ENCODE measurements at regions not wholly inside any gene's neighbourhood (a gene's known extent, or its start where the extent isn't known, plus 50 kb on each side); places are given as distances from the start of the nearest gene placed in this dataset.
A peak's percentile ranks its signal among the peaks of the same experiment; 100 is the strongest.

DNA sequence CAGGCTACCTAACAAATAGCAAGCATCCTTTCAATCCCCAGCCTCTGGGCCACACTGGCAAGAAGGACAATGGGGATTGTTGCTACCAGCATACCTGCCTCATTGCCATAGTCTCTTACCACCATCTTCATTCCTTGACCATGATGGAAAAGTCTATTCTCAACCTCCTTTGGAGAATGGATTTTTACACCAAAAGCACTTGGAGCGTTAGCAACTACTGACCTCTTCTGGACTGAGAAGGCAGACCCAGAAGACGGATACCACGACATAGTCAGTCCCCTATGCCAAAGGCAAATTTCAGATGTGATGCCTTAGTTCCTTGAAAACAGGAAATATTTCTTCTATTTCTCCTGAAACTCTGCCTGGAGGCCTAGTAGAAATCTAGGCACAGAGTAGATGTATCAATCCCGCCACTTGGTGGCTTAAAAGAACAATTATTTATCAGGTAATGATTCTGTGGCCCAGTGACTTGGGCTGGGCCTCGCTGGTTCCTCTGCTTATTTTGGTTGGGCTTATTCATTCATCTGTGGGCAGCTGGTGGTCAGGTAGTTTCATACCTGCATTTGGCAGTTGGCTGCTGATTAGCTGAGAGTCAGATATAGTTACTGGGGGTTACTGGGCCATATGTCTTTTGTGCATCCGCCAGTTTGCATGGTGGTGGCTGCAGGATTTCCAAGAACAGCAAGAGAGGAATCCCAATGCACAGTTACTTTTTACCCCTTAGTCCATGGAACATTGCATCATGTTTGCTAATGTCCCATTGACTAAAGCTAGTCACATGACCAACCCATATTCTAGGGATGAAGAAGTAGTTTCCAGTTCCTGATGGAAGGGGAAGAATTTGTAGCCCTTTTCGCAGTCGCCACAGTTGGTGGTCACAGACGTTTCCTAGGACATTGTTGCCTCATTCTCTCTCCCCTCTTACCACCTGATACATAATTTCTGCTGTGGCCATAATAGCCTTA is 75.2 kb downstream of the DHCR7 start:
- H3K79me2 ChIP-seq (ENCODE audit: control insufficient read depth, insufficient read depth, low read length) = no peaks in the 10 kb centered on the region
- no peak overlapping the region for H3K9ac ChIP-seq (ENCODE audit: control insufficient read depth, extremely low read depth, insufficient read depth, low read length)
- no peak overlapping the region for H3K4me3 ChIP-seq (ENCODE audit: control insufficient read depth in 2 of 3, extremely low read depth in 1 of 3, insufficient read depth in 2 of 3, low read depth in 1 of 3, low read length in 3 of 3)
- DNase-seq (ENCODE audit: low read depth, low spot score) (no peak), FAIRE-seq (no peak)
- H3K9me3 ChIP-seq (ENCODE audit: control insufficient read depth, low read depth, low read length) = no peaks in the 10 kb centered on the region
- H3K9me1 ChIP-seq (ENCODE audit: control insufficient read depth, extremely low read depth, insufficient read depth, low read length) = no peaks in the 10 kb centered on the region
- H3K4me2 ChIP-seq (ENCODE audit: control insufficient read depth, extremely low read depth, insufficient read depth, low read depth, low read length) = no peak overlapping the region
- H2AFZ ChIP-seq (ENCODE audit: control insufficient read depth, low read length) = no peak overlapping the region
- H3K36me3 ChIP-seq (ENCODE audit: control insufficient read depth in 2 of 2, extremely low read depth in 1 of 2, insufficient read depth in 2 of 2, low read length in 2 of 2) = no peaks in the 10 kb centered on the region
- dilution Hi-C loops (cut with MboI; ENCODE audit: extremely low pct_ligation_motif_present, low sequenced_read_pairs) = no loop called here
- no peaks in the 10 kb centered on the region for H3K27me3 ChIP-seq (ENCODE audit: control insufficient read depth, extremely low read depth, insufficient read depth, low read length)
- H4K20me1 ChIP-seq (ENCODE audit: control insufficient read depth, extremely low read depth, insufficient read depth, low read length) = no peaks in the 10 kb centered on the region
- no peak overlapping the region for H3K27ac ChIP-seq (ENCODE audit: control insufficient read depth, insufficient read depth, low read length)
- TF ChIP-seq, protein P1, sequence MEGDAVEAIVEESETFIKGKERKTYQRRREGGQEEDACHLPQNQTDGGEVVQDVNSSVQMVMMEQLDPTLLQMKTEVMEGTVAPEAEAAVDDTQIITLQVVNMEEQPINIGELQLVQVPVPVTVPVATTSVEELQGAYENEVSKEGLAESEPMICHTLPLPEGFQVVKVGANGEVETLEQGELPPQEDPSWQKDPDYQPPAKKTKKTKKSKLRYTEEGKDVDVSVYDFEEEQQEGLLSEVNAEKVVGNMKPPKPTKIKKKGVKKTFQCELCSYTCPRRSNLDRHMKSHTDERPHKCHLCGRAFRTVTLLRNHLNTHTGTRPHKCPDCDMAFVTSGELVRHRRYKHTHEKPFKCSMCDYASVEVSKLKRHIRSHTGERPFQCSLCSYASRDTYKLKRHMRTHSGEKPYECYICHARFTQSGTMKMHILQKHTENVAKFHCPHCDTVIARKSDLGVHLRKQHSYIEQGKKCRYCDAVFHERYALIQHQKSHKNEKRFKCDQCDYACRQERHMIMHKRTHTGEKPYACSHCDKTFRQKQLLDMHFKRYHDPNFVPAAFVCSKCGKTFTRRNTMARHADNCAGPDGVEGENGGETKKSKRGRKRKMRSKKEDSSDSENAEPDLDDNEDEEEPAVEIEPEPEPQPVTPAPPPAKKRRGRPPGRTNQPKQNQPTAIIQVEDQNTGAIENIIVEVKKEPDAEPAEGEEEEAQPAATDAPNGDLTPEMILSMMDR (optimal IDR thresholded peaks at IDR 0.05 in 1 of 3, IDR thresholded peaks at IDR 0.05 in 1 of 3, conservative IDR thresholded peaks at IDR 0.05 in 1 of 3; ENCODE audit: extremely low read depth in 1 of 3, insufficient read depth in 2 of 3, low read length in 3 of 3) = peak; percentile 17 to 54 (median 23)
- TF ChIP-seq EZH2 (IDR thresholded peaks at IDR 0.05; ENCODE audit: low read length) = no peak
- no peaks in the 10 kb centered on the region for H3K4me1 ChIP-seq (ENCODE audit: control insufficient read depth, extremely low read depth, insufficient read depth, low read length)

DNA sequence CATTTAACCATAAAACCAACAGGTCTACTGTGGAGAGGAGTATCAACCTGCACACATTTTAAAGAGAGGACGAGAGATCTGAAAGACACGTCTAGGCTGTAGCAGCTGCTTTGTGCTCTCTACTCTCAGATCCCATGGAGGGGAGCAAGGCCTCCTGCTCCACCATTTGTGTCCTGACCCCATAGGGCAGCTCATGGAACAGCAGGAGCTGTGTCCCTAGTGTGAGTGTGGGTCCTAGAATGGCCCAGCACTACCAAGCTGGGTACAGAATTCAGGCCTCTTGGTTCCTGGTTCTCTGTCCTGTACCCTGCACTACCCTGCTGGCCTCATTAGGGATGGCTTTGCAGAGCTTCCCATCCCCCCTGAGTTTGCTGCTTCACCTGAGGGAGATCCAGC is 76.5 kb downstream of the DHCR7 start:
- dilution Hi-C loops (cut with MboI; ENCODE audit: extremely low pct_ligation_motif_present, low sequenced_read_pairs) = no loop called here
- DNase-seq (ENCODE audit: low read depth, low spot score) (no peak), FAIRE-seq (no peak)
- no peak overlapping the region for H2AFZ ChIP-seq (ENCODE audit: control insufficient read depth, low read length)
- no peak overlapping the region for H3K4me3 ChIP-seq (ENCODE audit: control insufficient read depth in 2 of 3, extremely low read depth in 1 of 3, insufficient read depth in 2 of 3, low read depth in 1 of 3, low read length in 3 of 3)
- no peaks in the 10 kb centered on the region for H3K9me3 ChIP-seq (ENCODE audit: control insufficient read depth, low read depth, low read length)
- H3K9me1 ChIP-seq (ENCODE audit: control insufficient read depth, extremely low read depth, insufficient read depth, low read length) = no peaks in the 10 kb centered on the region
- no peaks in the 10 kb centered on the region for H3K27me3 ChIP-seq (ENCODE audit: control insufficient read depth, extremely low read depth, insufficient read depth, low read length)
- no peaks in the 10 kb centered on the region for H4K20me1 ChIP-seq (ENCODE audit: control insufficient read depth, extremely low read depth, insufficient read depth, low read length)
- no peaks in the 10 kb centered on the region for H3K79me2 ChIP-seq (ENCODE audit: control insufficient read depth, insufficient read depth, low read length)
- TF ChIP-seq, protein P1 (optimal IDR thresholded peaks at IDR 0.05 in 1 of 3, IDR thresholded peaks at IDR 0.05 in 1 of 3, conservative IDR thresholded peaks at IDR 0.05 in 1 of 3; ENCODE audit: extremely low read depth in 1 of 3, insufficient read depth in 2 of 3, low read length in 3 of 3) = no peak
- TF ChIP-seq EZH2 (IDR thresholded peaks at IDR 0.05; ENCODE audit: low read length) = no peak
- H3K4me2 ChIP-seq (ENCODE audit: control insufficient read depth, extremely low read depth, insufficient read depth, low read depth, low read length) = no peak overlapping the region
- H3K9ac ChIP-seq (ENCODE audit: control insufficient read depth, extremely low read depth, insufficient read depth, low read length) = no peak overlapping the region
- no peaks in the 10 kb centered on the region for H3K36me3 ChIP-seq (ENCODE audit: control insufficient read depth in 2 of 2, extremely low read depth in 1 of 2, insufficient read depth in 2 of 2, low read length in 2 of 2)
- H3K4me1 ChIP-seq (ENCODE audit: control insufficient read depth, extremely low read depth, insufficient read depth, low read length) = no peaks in the 10 kb centered on the region
- no peak overlapping the region for H3K27ac ChIP-seq (ENCODE audit: control insufficient read depth, insufficient read depth, low read length)
